Fibroblast of the aortic adventitia (primary cell): ENCODE measurements at regions not wholly inside any gene's neighbourhood (a gene's known extent, or its start where the extent isn't known, plus 50 kb on each side); places are given as distances from the start of the nearest gene placed in this dataset.

Experiments used
- DNase-seq: peaks from one replicate; pipeline ENCODE4 v3.0.0-alpha.2; 2010; ENCODE audit warnings: low read depth
- H3K4me3 ChIP-seq: 2 replicates; pipeline ENCODE4 v1.5.1; 2011; ENCODE audit warnings: low read depth, mild to moderate bottlenecking, control low read depth, low read length, moderate library complexity
- CTCF ChIP-seq: IDR thresholded peaks from 2 replicates; pipeline ENCODE4 v1.5.1; 2011; ENCODE audit warnings: mild to moderate bottlenecking, low read length, control low read depth, inconsistent platforms; ENCODE audit not compliant: insufficient read depth

GRCh38 chr12:78331181-78331580 is 500.5 kb downstream of the NAV3 start:
- no peak for TF ChIP-seq CTCF
- no peak for DNase-seq
- H3K4me3 ChIP-seq = no peak overlapping the region

- DNase-seq = no peak
- TF ChIP-seq CTCF = no peak
- no peak overlapping the region for H3K4me3 ChIP-seq
These were observed 501.1 kb downstream of the NAV3 start for GRCh38 chr12:78331753-78332152.

- no peak overlapping the region for H3K4me3 ChIP-seq
- no peak for DNase-seq
- TF ChIP-seq CTCF = no peak
These were observed 507.5 kb downstream of the NAV3 start for GRCh38 chr12:78338054-78338785.

GRCh38 chr12:78340406-78340805 is 509.7 kb downstream of the NAV3 start:
- H3K4me3 ChIP-seq = no peak overlapping the region
- no peak for DNase-seq
- TF ChIP-seq CTCF = no peak

GRCh38 chr12:78343657-78344056 is 513.0 kb downstream of the NAV3 start:
- no peak for TF ChIP-seq CTCF
- DNase-seq = no peak

GRCh38 chr12:78359520-78359919 is 505.1 kb upstream of the SYT1 start:
- TF ChIP-seq CTCF = no peak
- no peak overlapping the region for H3K4me3 ChIP-seq
- DNase-seq = peak; percentile 79

More at GRCh38 chr12:78343657-78344056, 513.0 kb downstream of the NAV3 start:
- H3K4me3 ChIP-seq = no peak overlapping the region

- TF ChIP-seq CTCF = no peak
- no peak overlapping the region for H3K4me3 ChIP-seq
- DNase-seq = no peak
These were observed 502.9 kb upstream of the SYT1 start for GRCh38 chr12:78361683-78362082.
